ENCODE measurements at regions not wholly inside any gene's neighbourhood (a gene's known extent, or its start where the extent isn't known, plus 50 kb on each side); places are given as distances from the start of the nearest gene placed in this dataset.

DNA sequence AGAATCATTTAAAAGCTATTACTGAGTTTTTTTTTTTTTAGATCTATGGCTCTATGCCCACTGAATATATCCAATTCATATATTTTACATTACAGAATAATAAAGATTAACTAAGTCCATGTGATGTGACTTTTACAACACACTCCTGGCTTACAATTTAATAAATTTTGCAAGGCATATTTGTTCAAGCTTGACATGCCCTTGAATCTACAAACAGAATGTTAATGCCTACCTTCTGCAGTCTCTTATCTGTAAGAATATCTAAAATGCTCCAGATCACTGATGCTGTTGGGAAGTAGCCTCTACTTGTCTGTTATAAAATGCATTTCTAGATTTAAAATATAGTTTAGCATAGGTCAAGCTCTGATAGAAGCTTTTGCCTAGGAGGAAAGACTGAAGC lies 100.7 kb upstream of the RASGEF1B start:
- Histone ChIP-seq H3K79me2 (replicated peaks; ENCODE audit: insufficient read depth, low read length) (no peaks in the 10 kb centered on the region), H3F3A (ENCODE audit: insufficient read depth, low read length, poor library complexity, severe bottlenecking) (no peaks in the 10 kb centered on the region), H2AFZ (ENCODE audit: low read depth, low read length) (no peak overlapping the region), H3K4me2 (ENCODE audit: low read length) (no peak overlapping the region), H3K9me3 (ENCODE audit: low read length) (no peaks in the 10 kb centered on the region), H3K27me3 (ENCODE audit: insufficient read depth, low read depth, low read length) (no peaks in the 10 kb centered on the region), H4K20me1 (ENCODE audit: insufficient read depth) (no peaks in the 10 kb centered on the region), H3K36me3 (ENCODE audit: insufficient read depth, low read length) (no peaks in the 10 kb centered on the region), H3K4me3 (ENCODE audit: low read length) (no peak overlapping the region), H3K27ac (ENCODE audit: low read length) (no peak overlapping the region), H3K9ac (ENCODE audit: low read length) (no peak overlapping the region), H3K9me2 (ENCODE audit: insufficient read depth, low read length) (no peaks in the 10 kb centered on the region)
- TF ChIP-seq, protein P1, sequence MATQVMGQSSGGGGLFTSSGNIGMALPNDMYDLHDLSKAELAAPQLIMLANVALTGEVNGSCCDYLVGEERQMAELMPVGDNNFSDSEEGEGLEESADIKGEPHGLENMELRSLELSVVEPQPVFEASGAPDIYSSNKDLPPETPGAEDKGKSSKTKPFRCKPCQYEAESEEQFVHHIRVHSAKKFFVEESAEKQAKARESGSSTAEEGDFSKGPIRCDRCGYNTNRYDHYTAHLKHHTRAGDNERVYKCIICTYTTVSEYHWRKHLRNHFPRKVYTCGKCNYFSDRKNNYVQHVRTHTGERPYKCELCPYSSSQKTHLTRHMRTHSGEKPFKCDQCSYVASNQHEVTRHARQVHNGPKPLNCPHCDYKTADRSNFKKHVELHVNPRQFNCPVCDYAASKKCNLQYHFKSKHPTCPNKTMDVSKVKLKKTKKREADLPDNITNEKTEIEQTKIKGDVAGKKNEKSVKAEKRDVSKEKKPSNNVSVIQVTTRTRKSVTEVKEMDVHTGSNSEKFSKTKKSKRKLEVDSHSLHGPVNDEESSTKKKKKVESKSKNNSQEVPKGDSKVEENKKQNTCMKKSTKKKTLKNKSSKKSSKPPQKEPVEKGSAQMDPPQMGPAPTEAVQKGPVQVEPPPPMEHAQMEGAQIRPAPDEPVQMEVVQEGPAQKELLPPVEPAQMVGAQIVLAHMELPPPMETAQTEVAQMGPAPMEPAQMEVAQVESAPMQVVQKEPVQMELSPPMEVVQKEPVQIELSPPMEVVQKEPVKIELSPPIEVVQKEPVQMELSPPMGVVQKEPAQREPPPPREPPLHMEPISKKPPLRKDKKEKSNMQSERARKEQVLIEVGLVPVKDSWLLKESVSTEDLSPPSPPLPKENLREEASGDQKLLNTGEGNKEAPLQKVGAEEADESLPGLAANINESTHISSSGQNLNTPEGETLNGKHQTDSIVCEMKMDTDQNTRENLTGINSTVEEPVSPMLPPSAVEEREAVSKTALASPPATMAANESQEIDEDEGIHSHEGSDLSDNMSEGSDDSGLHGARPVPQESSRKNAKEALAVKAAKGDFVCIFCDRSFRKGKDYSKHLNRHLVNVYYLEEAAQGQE (IDR thresholded peaks at IDR 0.05; ENCODE audit: borderline replicate concordance), result no peak
- no peak for TF ChIP-seq POLR2AphosphoS5 (IDR thresholded peaks at IDR 0.05)
- TF ChIP-seq SMC3 (conservative IDR thresholded peaks at IDR 0.05; ENCODE audit: poor library complexity), result no peak
- TF ChIP-seq EP300 (conservative IDR thresholded peaks at IDR 0.05; ENCODE audit: poor library complexity, severe bottlenecking), result no peak
- no peak for TF ChIP-seq EZH2 (IDR thresholded peaks at IDR 0.05; ENCODE audit: borderline replicate concordance, insufficient read depth, low read length, poor library complexity, severe bottlenecking)
- no peak for TF ChIP-seq MXI1 (conservative IDR thresholded peaks at IDR 0.05; ENCODE audit: poor library complexity, severe bottlenecking)
- TF ChIP-seq, protein P2, sequence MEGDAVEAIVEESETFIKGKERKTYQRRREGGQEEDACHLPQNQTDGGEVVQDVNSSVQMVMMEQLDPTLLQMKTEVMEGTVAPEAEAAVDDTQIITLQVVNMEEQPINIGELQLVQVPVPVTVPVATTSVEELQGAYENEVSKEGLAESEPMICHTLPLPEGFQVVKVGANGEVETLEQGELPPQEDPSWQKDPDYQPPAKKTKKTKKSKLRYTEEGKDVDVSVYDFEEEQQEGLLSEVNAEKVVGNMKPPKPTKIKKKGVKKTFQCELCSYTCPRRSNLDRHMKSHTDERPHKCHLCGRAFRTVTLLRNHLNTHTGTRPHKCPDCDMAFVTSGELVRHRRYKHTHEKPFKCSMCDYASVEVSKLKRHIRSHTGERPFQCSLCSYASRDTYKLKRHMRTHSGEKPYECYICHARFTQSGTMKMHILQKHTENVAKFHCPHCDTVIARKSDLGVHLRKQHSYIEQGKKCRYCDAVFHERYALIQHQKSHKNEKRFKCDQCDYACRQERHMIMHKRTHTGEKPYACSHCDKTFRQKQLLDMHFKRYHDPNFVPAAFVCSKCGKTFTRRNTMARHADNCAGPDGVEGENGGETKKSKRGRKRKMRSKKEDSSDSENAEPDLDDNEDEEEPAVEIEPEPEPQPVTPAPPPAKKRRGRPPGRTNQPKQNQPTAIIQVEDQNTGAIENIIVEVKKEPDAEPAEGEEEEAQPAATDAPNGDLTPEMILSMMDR (IDR thresholded peaks at IDR 0.05; ENCODE audit: poor library complexity, severe bottlenecking), result no peak
- no peak for TF ChIP-seq TAF1 (IDR thresholded peaks at IDR 0.05; ENCODE audit: low read depth)
- no peak for TF ChIP-seq RAD21 (conservative IDR thresholded peaks at IDR 0.05)

DNA sequence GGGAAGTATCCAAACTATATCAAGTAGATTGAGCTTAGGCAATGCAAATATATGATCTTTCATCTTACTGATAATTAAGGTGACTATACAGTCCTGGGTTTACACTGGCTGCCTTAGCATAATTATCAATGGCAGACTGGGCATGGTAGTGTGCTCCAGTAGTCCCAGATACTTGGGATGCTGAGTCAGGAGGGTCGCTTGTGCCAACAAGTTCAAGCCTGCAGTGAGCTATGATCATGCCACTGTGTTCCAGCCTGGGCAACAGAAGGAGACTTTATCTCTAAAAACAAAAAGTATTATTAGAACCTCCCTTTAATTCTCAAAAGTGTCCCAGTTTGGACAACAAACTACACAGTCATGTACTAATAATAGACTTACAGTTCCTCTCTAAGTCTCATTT lies 99.4 kb upstream of the RASGEF1B start:
- Histone ChIP-seq H3F3A (ENCODE audit: insufficient read depth, low read length, poor library complexity, severe bottlenecking) (no peaks in the 10 kb centered on the region), H3K9me2 (ENCODE audit: insufficient read depth, low read length) (no peaks in the 10 kb centered on the region), H3K27ac (ENCODE audit: low read length) (no peak overlapping the region), H3K27me3 (ENCODE audit: insufficient read depth, low read depth, low read length) (no peaks in the 10 kb centered on the region), H3K79me2 (replicated peaks; ENCODE audit: insufficient read depth, low read length) (no peaks in the 10 kb centered on the region), H3K4me3 (ENCODE audit: low read length) (no peak overlapping the region), H2AFZ (ENCODE audit: low read depth, low read length) (no peak overlapping the region), H3K36me3 (ENCODE audit: insufficient read depth, low read length) (no peaks in the 10 kb centered on the region), H3K9ac (ENCODE audit: low read length) (no peak overlapping the region), H4K20me1 (ENCODE audit: insufficient read depth) (no peaks in the 10 kb centered on the region), H3K4me2 (ENCODE audit: low read length) (no peak overlapping the region), H3K9me3 (ENCODE audit: low read length) (no peaks in the 10 kb centered on the region)
- TF ChIP-seq, protein P2 (IDR thresholded peaks at IDR 0.05; ENCODE audit: poor library complexity, severe bottlenecking), result no peak
- TF ChIP-seq, protein P1 (IDR thresholded peaks at IDR 0.05; ENCODE audit: borderline replicate concordance), result no peak
- TF ChIP-seq MXI1 (conservative IDR thresholded peaks at IDR 0.05; ENCODE audit: poor library complexity, severe bottlenecking), result no peak
- TF ChIP-seq SMC3 (conservative IDR thresholded peaks at IDR 0.05; ENCODE audit: poor library complexity), result no peak
- no peak for TF ChIP-seq POLR2AphosphoS5 (IDR thresholded peaks at IDR 0.05)
- TF ChIP-seq TAF1 (IDR thresholded peaks at IDR 0.05; ENCODE audit: low read depth), result no peak
- TF ChIP-seq EZH2 (IDR thresholded peaks at IDR 0.05; ENCODE audit: borderline replicate concordance, insufficient read depth, low read length, poor library complexity, severe bottlenecking), result no peak
- no peak for TF ChIP-seq EP300 (conservative IDR thresholded peaks at IDR 0.05; ENCODE audit: poor library complexity, severe bottlenecking)
- no peak for TF ChIP-seq RAD21 (conservative IDR thresholded peaks at IDR 0.05)
